GM12892 (cell line): ENCODE measurements at regions not wholly inside any gene's neighbourhood (a gene's known extent, or its start where the extent isn't known, plus 50 kb on each side); places are given as distances from the start of the nearest gene placed in this dataset.

ENCODE experiments used
- POLR2A ChIP-seq: IDR thresholded peaks from 2 replicates; pipeline ENCODE4 v1.6.1; 2011; ENCODE audit warnings: low read depth, low read length, control low read depth
- POLR2AphosphoS5 ChIP-seq: IDR thresholded peaks from 2 replicates; pipeline ENCODE4 v1.6.1; 2011; ENCODE audit warnings: low read depth, low read length, control low read depth
- TAF1 ChIP-seq: IDR thresholded peaks from 2 replicates; pipeline ENCODE4 v1.6.1; 2011; ENCODE audit warnings: low read depth, mild to moderate bottlenecking, control low read depth, low read length, borderline replicate concordance

DNA sequence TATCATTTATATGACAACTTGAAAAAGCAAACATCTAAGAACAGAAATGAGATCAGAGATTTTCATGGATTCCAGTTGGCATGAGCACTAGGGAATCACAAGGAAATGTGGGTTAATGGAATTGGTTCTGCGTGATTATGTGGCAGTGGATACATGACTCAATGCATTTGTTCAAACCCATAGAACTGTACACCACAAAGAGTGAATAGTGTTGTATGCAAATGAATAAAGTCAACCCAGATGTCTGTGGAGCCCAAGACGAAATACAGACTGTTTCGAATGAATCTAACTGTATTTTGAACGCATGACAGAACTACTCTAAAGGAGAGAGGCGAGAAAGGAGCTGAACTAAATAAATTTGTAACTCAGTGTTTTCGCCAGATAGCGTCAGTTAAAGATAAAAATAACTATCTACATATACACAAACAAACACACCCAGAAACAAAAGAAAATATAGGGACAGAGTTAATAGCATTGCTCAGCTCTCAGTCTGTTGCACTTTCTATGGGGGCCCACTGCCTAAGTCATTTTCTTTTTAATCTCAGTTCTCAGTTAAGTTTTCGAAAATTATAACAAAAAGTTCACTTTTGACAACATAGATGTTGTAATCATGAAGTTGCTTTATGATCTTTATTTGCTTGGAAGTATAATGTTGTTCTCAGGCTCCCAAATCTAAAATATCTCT lies 636.7 kb upstream of the SEMA3D start:
- no peak for TF ChIP-seq POLR2A
- TF ChIP-seq POLR2AphosphoS5, result no peak
- TF ChIP-seq TAF1, result no peak
